ENCODE measurements at regions not wholly inside any gene's neighbourhood (a gene's known extent, or its start where the extent isn't known, plus 50 kb on each side); places are given as distances from the start of the nearest gene placed in this dataset.

DNA sequence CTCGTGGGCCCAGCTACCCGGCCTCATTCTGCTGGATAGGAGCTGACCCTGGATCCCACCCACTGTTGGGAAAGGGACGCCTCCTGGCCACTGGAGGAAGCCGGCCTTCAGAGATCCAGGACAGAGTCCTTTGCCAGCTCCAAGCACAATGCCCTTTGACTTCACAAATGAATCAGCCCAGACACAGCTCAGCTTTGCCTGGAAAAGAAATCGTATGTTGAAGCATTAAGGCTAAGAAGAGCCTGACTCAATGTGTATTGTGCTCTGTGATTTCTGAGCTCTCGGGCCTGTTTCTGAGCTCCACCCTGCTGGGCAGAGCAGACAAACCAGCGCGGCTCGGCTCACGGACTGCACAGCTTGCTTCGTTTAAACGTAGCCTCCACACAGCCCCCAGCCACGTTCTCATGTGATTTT lies 162.9 kb upstream of the APCDD1 start:
- peak in 2 of 5 donors; percentile 44 to 77 for DNase-seq
- peaks cover 0 to 2% (median 0%) of the 10 kb centered on the region in 3 donors for H3K4me1 ChIP-seq (ENCODE audit: control insufficient read depth in 2 of 3, insufficient read depth in 2 of 3, low read depth in 1 of 3, low read length in 3 of 3)

DNA sequence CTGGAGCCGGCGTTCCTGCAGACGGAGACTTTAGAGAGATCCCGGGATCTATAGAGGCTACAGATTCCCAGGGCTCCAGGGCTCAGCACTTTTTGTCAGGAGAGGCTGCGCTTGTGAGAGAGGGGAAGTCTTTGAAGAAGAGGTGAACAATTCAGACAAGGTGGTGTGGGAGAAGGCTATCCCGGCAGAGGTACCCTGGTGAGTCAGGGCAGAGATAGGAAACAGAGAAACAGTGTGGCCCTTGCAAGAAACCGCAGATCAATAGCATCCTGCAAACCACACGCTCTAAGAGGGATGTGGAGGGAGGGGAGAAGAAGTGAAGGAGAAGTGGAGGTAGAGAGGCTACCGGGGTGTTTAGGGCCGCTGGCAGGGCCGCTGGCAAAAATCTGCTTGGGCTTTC lies 160.5 kb upstream of the APCDD1 start:
- Histone ChIP-seq H3K27ac (ENCODE audit: low read depth in 2 of 2, low read length in 2 of 2) (no peak overlapping the region), H3K27me3 (ENCODE audit: control insufficient read depth, insufficient read depth, low read length) (no peaks in the 10 kb centered on the region), H3K9me3 (ENCODE audit: control insufficient read depth in 2 of 3, insufficient read depth in 1 of 3, low read length in 3 of 3) (peaks cover 0 to 3% (median 0%) of the 10 kb centered on the region in 3 donors), H3K9ac (ENCODE audit: low read length in 3 of 3) (no peak overlapping the region), H3K4me3 (ENCODE audit: low read length in 3 of 3) (no peak overlapping the region), H3K4me1 (ENCODE audit: control insufficient read depth in 2 of 3, insufficient read depth in 2 of 3, low read depth in 1 of 3, low read length in 3 of 3) (peaks cover 0 to 2% (median 0%) of the 10 kb centered on the region in 3 donors), H3K36me3 (ENCODE audit: control insufficient read depth in 2 of 3, insufficient read depth in 3 of 3, low read length in 3 of 3) (no peaks in the 10 kb centered on the region)
- TF ChIP-seq, protein P1, sequence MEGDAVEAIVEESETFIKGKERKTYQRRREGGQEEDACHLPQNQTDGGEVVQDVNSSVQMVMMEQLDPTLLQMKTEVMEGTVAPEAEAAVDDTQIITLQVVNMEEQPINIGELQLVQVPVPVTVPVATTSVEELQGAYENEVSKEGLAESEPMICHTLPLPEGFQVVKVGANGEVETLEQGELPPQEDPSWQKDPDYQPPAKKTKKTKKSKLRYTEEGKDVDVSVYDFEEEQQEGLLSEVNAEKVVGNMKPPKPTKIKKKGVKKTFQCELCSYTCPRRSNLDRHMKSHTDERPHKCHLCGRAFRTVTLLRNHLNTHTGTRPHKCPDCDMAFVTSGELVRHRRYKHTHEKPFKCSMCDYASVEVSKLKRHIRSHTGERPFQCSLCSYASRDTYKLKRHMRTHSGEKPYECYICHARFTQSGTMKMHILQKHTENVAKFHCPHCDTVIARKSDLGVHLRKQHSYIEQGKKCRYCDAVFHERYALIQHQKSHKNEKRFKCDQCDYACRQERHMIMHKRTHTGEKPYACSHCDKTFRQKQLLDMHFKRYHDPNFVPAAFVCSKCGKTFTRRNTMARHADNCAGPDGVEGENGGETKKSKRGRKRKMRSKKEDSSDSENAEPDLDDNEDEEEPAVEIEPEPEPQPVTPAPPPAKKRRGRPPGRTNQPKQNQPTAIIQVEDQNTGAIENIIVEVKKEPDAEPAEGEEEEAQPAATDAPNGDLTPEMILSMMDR (IDR thresholded peaks at IDR 0.05; ENCODE audit: borderline replicate concordance, extremely low read depth, insufficient read depth), result no peak
- intact Hi-C loops (cut with DNase I), result no loop called here
- no peak for DNase-seq
- no peak for FAIRE-seq

More for the DNA sequence above, 162.9 kb upstream of the APCDD1 start:
- Histone ChIP-seq H3K27ac (ENCODE audit: low read depth in 2 of 2, low read length in 2 of 2) (no peak overlapping the region), H3K27me3 (ENCODE audit: control insufficient read depth, insufficient read depth, low read length) (no peaks in the 10 kb centered on the region), H3K4me3 (ENCODE audit: low read length in 3 of 3) (no peak overlapping the region), H3K9me3 (ENCODE audit: control insufficient read depth in 2 of 3, insufficient read depth in 1 of 3, low read length in 3 of 3) (peaks cover 0 to 9% (median 0%) of the 10 kb centered on the region in 3 donors), H3K36me3 (ENCODE audit: control insufficient read depth in 2 of 3, insufficient read depth in 3 of 3, low read length in 3 of 3) (no peaks in the 10 kb centered on the region), H3K9ac (ENCODE audit: low read length in 3 of 3) (no peak overlapping the region)
- FAIRE-seq, result no peak
- intact Hi-C loops (cut with DNase I), result no loop called here
- TF ChIP-seq, protein P1 (IDR thresholded peaks at IDR 0.05; ENCODE audit: borderline replicate concordance, extremely low read depth, insufficient read depth), result no peak

DNA sequence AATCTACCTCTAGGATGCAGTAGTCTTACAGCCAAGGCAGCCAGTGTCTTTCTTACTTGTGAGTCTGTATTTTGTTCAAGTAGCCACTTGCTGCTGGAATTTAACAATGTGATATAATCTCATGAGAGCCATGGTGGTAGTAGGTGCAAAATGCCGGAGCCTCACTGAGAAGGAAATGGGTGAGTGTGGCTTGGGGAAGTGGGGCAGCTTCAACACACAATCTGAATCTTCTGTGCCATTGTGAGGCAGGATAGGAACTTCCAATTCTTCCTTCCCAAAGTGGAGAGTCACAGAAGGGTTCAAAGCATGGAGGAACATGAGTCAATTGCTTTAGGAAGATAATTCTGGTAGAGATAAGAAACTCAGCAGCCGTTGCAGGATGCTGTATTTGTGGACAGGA lies 158.7 kb upstream of the APCDD1 start:
- peaks cover 0 to 4% (median 0%) of the 10 kb centered on the region in 3 donors for H3K4me1 ChIP-seq (ENCODE audit: control insufficient read depth in 2 of 3, insufficient read depth in 2 of 3, low read depth in 1 of 3, low read length in 3 of 3)
- no peak overlapping the region for H3K4me3 ChIP-seq (ENCODE audit: low read length in 3 of 3)
- DNase-seq (no peak), FAIRE-seq (no peak)
- no peaks in the 10 kb centered on the region for H3K27me3 ChIP-seq (ENCODE audit: control insufficient read depth, insufficient read depth, low read length)
- H3K27ac ChIP-seq (ENCODE audit: low read depth in 2 of 2, low read length in 2 of 2), result no peak overlapping the region
- H3K9ac ChIP-seq (ENCODE audit: low read length in 3 of 3), result no peak overlapping the region
- no peaks in the 10 kb centered on the region for H3K36me3 ChIP-seq (ENCODE audit: control insufficient read depth in 2 of 3, insufficient read depth in 3 of 3, low read length in 3 of 3)
- TF ChIP-seq, protein P1 (IDR thresholded peaks at IDR 0.05; ENCODE audit: borderline replicate concordance, extremely low read depth, insufficient read depth), result no peak
- intact Hi-C loops (cut with DNase I), result no loop called here
- H3K9me3 ChIP-seq (ENCODE audit: control insufficient read depth in 2 of 3, insufficient read depth in 1 of 3, low read length in 3 of 3), result no peaks in the 10 kb centered on the region

DNA sequence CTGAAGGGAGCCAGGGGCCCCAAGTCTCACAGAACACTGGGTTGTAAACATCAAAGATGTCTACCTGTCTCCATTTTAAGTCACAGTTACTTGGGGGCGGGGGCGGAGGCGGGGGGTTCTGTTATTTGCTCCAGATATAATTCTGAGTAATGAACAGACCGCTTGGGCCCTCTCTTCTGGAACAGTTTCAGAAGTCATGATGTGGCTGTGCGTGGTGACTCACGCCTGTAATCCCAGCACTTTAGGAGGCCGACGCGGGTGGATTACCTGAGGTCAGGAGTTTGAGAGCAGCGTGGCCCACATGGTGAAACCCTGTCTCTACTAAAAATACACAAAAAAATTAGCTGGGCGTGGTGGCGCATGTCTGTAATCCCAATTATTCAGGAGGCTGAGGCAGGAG lies 157.9 kb upstream of the APCDD1 start:
- Histone ChIP-seq H3K4me3 (ENCODE audit: low read length in 3 of 3) (no peak overlapping the region), H3K9me3 (ENCODE audit: control insufficient read depth in 2 of 3, insufficient read depth in 1 of 3, low read length in 3 of 3) (no peaks in the 10 kb centered on the region), H3K4me1 (ENCODE audit: control insufficient read depth in 2 of 3, insufficient read depth in 2 of 3, low read depth in 1 of 3, low read length in 3 of 3) (peaks cover 0 to 2% (median 0%) of the 10 kb centered on the region in 3 donors), H3K27ac (ENCODE audit: low read depth in 2 of 2, low read length in 2 of 2) (no peak overlapping the region), H3K36me3 (ENCODE audit: control insufficient read depth in 2 of 3, insufficient read depth in 3 of 3, low read length in 3 of 3) (no peaks in the 10 kb centered on the region), H3K9ac (ENCODE audit: low read length in 3 of 3) (no peak overlapping the region), H3K27me3 (ENCODE audit: control insufficient read depth, insufficient read depth, low read length) (no peaks in the 10 kb centered on the region)
- FAIRE-seq (no peak), DNase-seq (no peak)
- intact Hi-C loops (cut with DNase I), result no loop called here
- TF ChIP-seq, protein P1 (IDR thresholded peaks at IDR 0.05; ENCODE audit: borderline replicate concordance, extremely low read depth, insufficient read depth), result no peak

Measured in kidney (tissue), 13 donors.